ENCODE measurements at regions not wholly inside any gene's neighbourhood (a gene's known extent, or its start where the extent isn't known, plus 50 kb on each side); places are given as distances from the start of the nearest gene placed in this dataset.

GRCh38 chr4:81350040-81350439 lies 121.7 kb downstream of the RASGEF1B start:
- no peaks in the 10 kb centered on the region for H3K4me1 ChIP-seq (ENCODE audit: control insufficient read depth, insufficient read depth, low read length)
- WGBS (ENCODE audit: insufficient coverage): no CpG with 5 or more reads among the region's 3 CpGs
- no peaks in the 10 kb centered on the region for H3K36me3 ChIP-seq (ENCODE audit: control insufficient read depth, insufficient read depth, low read length)
- DNase-seq: no peak
- no peak overlapping the region for H3K4me3 ChIP-seq (ENCODE audit: low read length)
- no peaks in the 10 kb centered on the region for H3K27me3 ChIP-seq (ENCODE audit: control insufficient read depth, insufficient read depth, low read length)
- no peak overlapping the region for H3K27ac ChIP-seq (ENCODE audit: low read length)
- H3K9me3 ChIP-seq (replicated peaks; ENCODE audit: control insufficient read depth, low read depth, low read length): no peaks in the 10 kb centered on the region

DNA sequence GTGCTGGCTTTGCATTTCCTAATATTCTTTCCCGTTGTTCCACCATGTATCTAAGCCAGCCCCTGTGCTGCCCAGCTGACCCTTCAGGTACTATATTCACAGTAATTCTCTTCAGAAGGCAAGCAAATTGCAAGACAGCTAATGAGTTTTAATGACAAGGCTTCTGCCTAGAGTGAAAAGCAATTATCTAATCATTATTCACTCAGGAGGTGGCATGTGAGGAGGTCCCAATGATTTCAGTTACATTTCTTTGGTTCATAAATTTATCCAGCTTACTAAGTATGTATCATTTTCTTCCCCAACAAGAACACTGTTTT lies 123.0 kb downstream of the RASGEF1B start:
- no peak overlapping the region for H3K4me3 ChIP-seq (ENCODE audit: low read length)
- WGBS (ENCODE audit: insufficient coverage): no CpG with 5 or more reads among the region's 1 CpG
- DNase-seq: no peak
- no peaks in the 10 kb centered on the region for H3K9me3 ChIP-seq (replicated peaks; ENCODE audit: control insufficient read depth, low read depth, low read length)
- no peaks in the 10 kb centered on the region for H3K36me3 ChIP-seq (ENCODE audit: control insufficient read depth, insufficient read depth, low read length)
- H3K27ac ChIP-seq (ENCODE audit: low read length): no peak overlapping the region
- no peaks in the 10 kb centered on the region for H3K4me1 ChIP-seq (ENCODE audit: control insufficient read depth, insufficient read depth, low read length)
- H3K27me3 ChIP-seq (ENCODE audit: control insufficient read depth, insufficient read depth, low read length): no peaks in the 10 kb centered on the region

GRCh38 chr4:81348086-81348777 lies 123.5 kb downstream of the RASGEF1B start:
- no peak for DNase-seq

GRCh38 chr4:81346719-81347118 lies 125.0 kb downstream of the RASGEF1B start:
- WGBS (ENCODE audit: insufficient coverage): no CpG with 5 or more reads among the region's 1 CpG
- H3K9me3 ChIP-seq (replicated peaks; ENCODE audit: control insufficient read depth, low read depth, low read length): no peaks in the 10 kb centered on the region
- H3K4me3 ChIP-seq (ENCODE audit: low read length): no peak overlapping the region
- H3K27ac ChIP-seq (ENCODE audit: low read length): no peak overlapping the region
- no peaks in the 10 kb centered on the region for H3K36me3 ChIP-seq (ENCODE audit: control insufficient read depth, insufficient read depth, low read length)
- DNase-seq: no peak
- H3K4me1 ChIP-seq (ENCODE audit: control insufficient read depth, insufficient read depth, low read length): no peaks in the 10 kb centered on the region
- H3K27me3 ChIP-seq (ENCODE audit: control insufficient read depth, insufficient read depth, low read length): no peaks in the 10 kb centered on the region

More at GRCh38 chr4:81348086-81348777, 123.5 kb downstream of the RASGEF1B start:
- Histone ChIP-seq H3K36me3 (ENCODE audit: control insufficient read depth, insufficient read depth, low read length) (no peaks in the 10 kb centered on the region), H3K4me3 (ENCODE audit: low read length) (no peak overlapping the region), H3K9me3 (replicated peaks; ENCODE audit: control insufficient read depth, low read depth, low read length) (no peaks in the 10 kb centered on the region), H3K27ac (ENCODE audit: low read length) (no peak overlapping the region), H3K4me1 (ENCODE audit: control insufficient read depth, insufficient read depth, low read length) (no peaks in the 10 kb centered on the region), H3K27me3 (ENCODE audit: control insufficient read depth, insufficient read depth, low read length) (no peaks in the 10 kb centered on the region)
- WGBS (ENCODE audit: insufficient coverage): 59% methylated on average over 2 of the region's 3 CpGs

DNA sequence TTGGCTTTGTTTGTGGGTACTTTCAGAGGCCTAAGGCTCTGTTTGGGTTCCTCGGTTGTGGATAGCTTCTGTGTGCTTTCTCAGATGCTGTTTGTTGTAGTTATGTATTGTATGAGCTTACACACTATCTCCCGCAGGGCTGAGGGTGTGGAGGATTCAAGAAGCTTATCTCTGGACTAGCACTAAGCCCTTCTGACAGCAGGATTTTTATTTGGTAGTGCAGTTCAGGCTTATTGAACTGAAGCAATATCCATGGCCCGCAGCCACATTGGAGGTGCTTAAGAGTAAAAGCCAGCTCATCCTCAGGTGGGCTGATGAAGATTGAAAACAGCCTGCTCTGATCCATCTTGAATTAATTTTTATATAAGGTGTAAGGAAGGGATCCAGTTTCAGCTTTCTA lies 128.2 kb downstream of the RASGEF1B start:
- Histone ChIP-seq H3K9me3 (replicated peaks; ENCODE audit: control insufficient read depth, low read depth, low read length) (no peaks in the 10 kb centered on the region), H3K27ac (ENCODE audit: low read length) (no peak overlapping the region), H3K4me3 (ENCODE audit: low read length) (no peak overlapping the region), H3K27me3 (ENCODE audit: control insufficient read depth, insufficient read depth, low read length) (no peaks in the 10 kb centered on the region), H3K4me1 (ENCODE audit: control insufficient read depth, insufficient read depth, low read length) (no peaks in the 10 kb centered on the region), H3K36me3 (ENCODE audit: control insufficient read depth, insufficient read depth, low read length) (no peaks in the 10 kb centered on the region)
- no peak for DNase-seq
- 84% methylated on average over 2 of the region's 3 CpGs for WGBS (ENCODE audit: insufficient coverage)

GRCh38 chr4:81343046-81343445 lies 128.0 kb upstream of the PRKG2 start:
- H3K27me3 ChIP-seq (ENCODE audit: control insufficient read depth, insufficient read depth, low read length): no peaks in the 10 kb centered on the region
- H3K9me3 ChIP-seq (replicated peaks; ENCODE audit: control insufficient read depth, low read depth, low read length): no peaks in the 10 kb centered on the region
- WGBS (ENCODE audit: insufficient coverage): no CpG with 5 or more reads among the region's 1 CpG
- H3K4me1 ChIP-seq (ENCODE audit: control insufficient read depth, insufficient read depth, low read length): no peaks in the 10 kb centered on the region
- no peak for DNase-seq
- no peak overlapping the region for H3K27ac ChIP-seq (ENCODE audit: low read length)
- H3K36me3 ChIP-seq (ENCODE audit: control insufficient read depth, insufficient read depth, low read length): no peaks in the 10 kb centered on the region
- no peak overlapping the region for H3K4me3 ChIP-seq (ENCODE audit: low read length)

DNA sequence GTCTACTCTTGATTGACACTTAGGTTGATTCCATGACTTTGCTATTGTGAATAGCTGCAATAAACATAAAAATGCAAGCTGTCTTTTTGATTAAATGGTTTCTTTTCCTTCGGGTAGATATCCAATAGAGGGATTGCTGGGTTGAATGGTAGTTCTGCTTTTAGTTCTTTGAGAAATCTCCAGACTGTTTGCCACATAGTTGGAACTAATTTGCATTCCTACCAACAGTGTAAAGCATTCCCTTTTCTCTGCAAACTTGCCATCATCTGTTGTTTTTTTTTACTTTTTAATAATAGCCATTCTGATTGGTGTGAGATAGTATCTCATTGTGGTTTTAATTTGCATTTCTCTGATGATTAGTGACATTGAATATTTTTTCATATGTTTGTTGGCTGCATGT lies 122.2 kb upstream of the PRKG2 start:
- Histone ChIP-seq H3K27ac (ENCODE audit: low read length) (no peak overlapping the region), H3K36me3 (ENCODE audit: control insufficient read depth, insufficient read depth, low read length) (no peaks in the 10 kb centered on the region), H3K4me3 (ENCODE audit: low read length) (no peak overlapping the region), H3K27me3 (ENCODE audit: control insufficient read depth, insufficient read depth, low read length) (no peaks in the 10 kb centered on the region), H3K9me3 (replicated peaks; ENCODE audit: control insufficient read depth, low read depth, low read length) (no peaks in the 10 kb centered on the region), H3K4me1 (ENCODE audit: control insufficient read depth, insufficient read depth, low read length) (no peaks in the 10 kb centered on the region)
- no CpG with 5 or more reads among the region's 1 CpG for WGBS (ENCODE audit: insufficient coverage)
- DNase-seq: no peak

GRCh38 chr4:81335122-81335912 lies 120.3 kb upstream of the PRKG2 start:
- no peak for DNase-seq
- H3K27me3 ChIP-seq (ENCODE audit: control insufficient read depth, insufficient read depth, low read length): no peaks in the 10 kb centered on the region
- H3K36me3 ChIP-seq (ENCODE audit: control insufficient read depth, insufficient read depth, low read length): no peaks in the 10 kb centered on the region
- no peaks in the 10 kb centered on the region for H3K4me1 ChIP-seq (ENCODE audit: control insufficient read depth, insufficient read depth, low read length)
- H3K4me3 ChIP-seq (ENCODE audit: low read length): no peak overlapping the region
- no peaks in the 10 kb centered on the region for H3K9me3 ChIP-seq (replicated peaks; ENCODE audit: control insufficient read depth, low read depth, low read length)
- WGBS (ENCODE audit: insufficient coverage): 42% methylated on average over 2 of the region's 5 CpGs
- H3K27ac ChIP-seq (ENCODE audit: low read length): no peak overlapping the region

DNA sequence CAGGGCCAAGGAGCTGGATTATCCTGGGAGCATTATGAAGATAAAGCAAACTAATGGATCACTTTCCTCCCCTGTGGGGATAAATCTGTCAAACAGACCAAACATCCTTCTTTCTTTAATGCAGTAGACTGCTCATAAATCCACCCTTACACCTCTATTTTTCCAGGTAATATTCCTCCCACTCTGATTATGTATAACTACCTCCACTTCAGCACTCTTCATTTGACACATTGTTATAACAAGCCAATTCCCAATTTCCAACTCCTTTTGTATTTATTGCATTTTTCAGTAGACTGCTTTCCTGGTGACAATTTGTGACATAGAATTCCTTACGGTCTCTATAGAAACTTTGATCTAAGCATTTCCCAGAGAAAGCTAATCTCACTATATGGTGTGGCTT lies 115.0 kb upstream of the PRKG2 start:
- DNase-seq: no peak
- Histone ChIP-seq H3K27ac (ENCODE audit: low read length) (no peak overlapping the region), H3K27me3 (ENCODE audit: control insufficient read depth, insufficient read depth, low read length) (no peaks in the 10 kb centered on the region), H3K9me3 (replicated peaks; ENCODE audit: control insufficient read depth, low read depth, low read length) (no peaks in the 10 kb centered on the region), H3K36me3 (ENCODE audit: control insufficient read depth, insufficient read depth, low read length) (no peaks in the 10 kb centered on the region), H3K4me3 (ENCODE audit: low read length) (no peak overlapping the region), H3K4me1 (ENCODE audit: control insufficient read depth, insufficient read depth, low read length) (no peaks in the 10 kb centered on the region)
- no CpG with 5 or more reads among the region's 1 CpG for WGBS (ENCODE audit: insufficient coverage)

GRCh38 chr4:81326581-81326980 lies 111.6 kb upstream of the PRKG2 start:
- peaks cover under 1% of the 10 kb centered on the region for H3K9me3 ChIP-seq (replicated peaks; ENCODE audit: control insufficient read depth, low read depth, low read length)
- WGBS (ENCODE audit: insufficient coverage): no CpG with 5 or more reads among the region's 3 CpGs
- DNase-seq: peak; percentile 16
- H3K36me3 ChIP-seq (ENCODE audit: control insufficient read depth, insufficient read depth, low read length): no peaks in the 10 kb centered on the region
- H3K4me3 ChIP-seq (ENCODE audit: low read length): no peak overlapping the region
- H3K27me3 ChIP-seq (ENCODE audit: control insufficient read depth, insufficient read depth, low read length): no peaks in the 10 kb centered on the region
- no peaks in the 10 kb centered on the region for H3K4me1 ChIP-seq (ENCODE audit: control insufficient read depth, insufficient read depth, low read length)
- H3K27ac ChIP-seq (ENCODE audit: low read length): no peak overlapping the region
